Testis (tissue), 2 donors: ENCODE measurements at regions not wholly inside any gene's neighbourhood (a gene's known extent, or its start where the extent isn't known, plus 50 kb on each side); places are given as distances from the start of the nearest gene placed in this dataset.

Experiments used
- POLR2A ChIP-seq: fragments of 450-650 bp; IDR thresholded peaks from one replicate; pipeline ENCODE4 v1.6.1; 2017; ENCODE audit warnings: antibody characterized with exemption, mild to moderate bottlenecking, moderate library complexity
- TF ChIP-seq, protein P1 (sequence below), 3 experiments: fragments of 450-650 bp in 2 of 3; fragments of 200-600 bp in 1 of 3; sonication (generic) in 1 of 3; IDR thresholded peaks; one replicate each; pipeline ENCODE4 v1.5.1; 2016 to 2019; ENCODE audit warnings: antibody characterized with exemption in 3 of 3, mild to moderate bottlenecking in 2 of 3, moderate library complexity in 1 of 3

DNA sequence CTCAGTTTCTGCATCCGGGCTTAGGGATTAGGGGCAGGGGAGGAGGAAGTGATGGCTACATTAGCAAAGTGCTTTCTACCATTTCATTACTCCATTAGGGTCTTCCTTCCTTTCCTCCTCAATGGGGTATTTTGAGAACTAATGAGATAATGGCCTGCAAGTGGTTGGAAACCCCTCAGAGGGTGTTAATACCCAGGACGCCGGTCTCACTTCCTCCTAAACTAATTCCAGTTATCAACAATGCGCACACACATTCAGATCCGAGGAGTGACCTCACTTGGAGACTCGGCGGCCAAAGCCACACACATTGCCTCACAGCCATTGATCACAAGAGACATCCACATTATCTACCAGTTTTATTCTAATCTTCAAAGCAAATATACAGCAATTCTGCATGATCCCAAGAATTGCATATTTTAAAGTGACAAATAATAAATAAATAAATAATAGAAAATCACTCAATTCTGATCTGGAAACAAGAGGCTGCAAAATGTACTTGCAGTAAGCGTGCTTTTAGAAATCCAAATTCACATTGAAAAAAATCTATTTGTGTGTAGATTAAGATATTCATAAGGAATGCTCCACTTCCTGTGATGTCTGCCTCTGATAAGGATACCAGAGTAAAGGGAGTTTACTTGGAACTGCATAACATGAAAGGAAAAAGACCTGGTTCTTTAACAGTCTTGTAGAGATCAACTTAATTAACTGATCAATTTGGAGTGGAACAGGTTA lies 329.1 kb downstream of the FBXW7 start:
- TF ChIP-seq, protein P1, sequence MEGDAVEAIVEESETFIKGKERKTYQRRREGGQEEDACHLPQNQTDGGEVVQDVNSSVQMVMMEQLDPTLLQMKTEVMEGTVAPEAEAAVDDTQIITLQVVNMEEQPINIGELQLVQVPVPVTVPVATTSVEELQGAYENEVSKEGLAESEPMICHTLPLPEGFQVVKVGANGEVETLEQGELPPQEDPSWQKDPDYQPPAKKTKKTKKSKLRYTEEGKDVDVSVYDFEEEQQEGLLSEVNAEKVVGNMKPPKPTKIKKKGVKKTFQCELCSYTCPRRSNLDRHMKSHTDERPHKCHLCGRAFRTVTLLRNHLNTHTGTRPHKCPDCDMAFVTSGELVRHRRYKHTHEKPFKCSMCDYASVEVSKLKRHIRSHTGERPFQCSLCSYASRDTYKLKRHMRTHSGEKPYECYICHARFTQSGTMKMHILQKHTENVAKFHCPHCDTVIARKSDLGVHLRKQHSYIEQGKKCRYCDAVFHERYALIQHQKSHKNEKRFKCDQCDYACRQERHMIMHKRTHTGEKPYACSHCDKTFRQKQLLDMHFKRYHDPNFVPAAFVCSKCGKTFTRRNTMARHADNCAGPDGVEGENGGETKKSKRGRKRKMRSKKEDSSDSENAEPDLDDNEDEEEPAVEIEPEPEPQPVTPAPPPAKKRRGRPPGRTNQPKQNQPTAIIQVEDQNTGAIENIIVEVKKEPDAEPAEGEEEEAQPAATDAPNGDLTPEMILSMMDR (IDR thresholded peaks at IDR 0.05) = no peak
- TF ChIP-seq POLR2A = no peak
